H1 (cell line): ENCODE measurements at regions not wholly inside any gene's neighbourhood (a gene's known extent, or its start where the extent isn't known, plus 50 kb on each side); places are given as distances from the start of the nearest gene placed in this dataset.

ENCODE experiments used
- ATF3 ChIP-seq: IDR thresholded peaks from 2 replicates; pipeline ENCODE4 v1.6.1; 2011; ENCODE audit warnings: low read depth, mild to moderate bottlenecking, low read length; ENCODE audit not compliant: insufficient read depth
- CBX5 ChIP-seq: fragments of 300-800, 300-1000 bp; sonication (generic); IDR thresholded peaks from 2 replicates; pipeline ENCODE4 v1.7.1; 2016; ENCODE audit warnings: antibody characterized with exemption, low read length, low read depth
- CTCF ChIP-seq, 3 experiments: IDR thresholded peaks; 1 replicate in 2 of 3; 2 replicates in 1 of 3; pipeline versions ENCODE4 v1.5.1 to v1.6.1; 2011; ENCODE audit warnings: low read length in 3 of 3, mild to moderate bottlenecking in 3 of 3, inconsistent platforms in 2 of 3, low read depth in 1 of 3, moderate library complexity in 1 of 3; ENCODE audit not compliant: insufficient read depth in 1 of 3; ENCODE audit errors: control extremely low read depth in 1 of 3
- EP300 ChIP-seq, 2 experiments: IDR thresholded peaks; 1 replicate in 1 of 2; 2 replicates in 1 of 2; pipeline ENCODE4 v1.6.1; 2011 to 2012; ENCODE audit warnings: low read depth in 2 of 2, low read length in 2 of 2, mild to moderate bottlenecking in 2 of 2, borderline replicate concordance in 1 of 2, inconsistent platforms in 1 of 2, moderate library complexity in 1 of 2
- EZH2 ChIP-seq: fragments of 200-600 bp; sonication (generic); IDR thresholded peaks from 2 replicates; pipeline ENCODE4 v1.7.1; 2012; ENCODE audit warnings: low read depth, mild to moderate bottlenecking, moderate library complexity, low read length, inconsistent platforms; ENCODE audit not compliant: severe bottlenecking
- MAFK ChIP-seq: IDR thresholded peaks from 2 replicates; pipeline ENCODE4 v1.6.1; 2012; ENCODE audit warnings: low read depth, mild to moderate bottlenecking, improper control_type of control experiment, low read length
- POLR2A ChIP-seq, 2 experiments: IDR thresholded peaks; 1 replicate in 1 of 2; 2 replicates in 1 of 2; pipeline ENCODE4 v1.6.1; 2011; ENCODE audit warnings: low read depth in 2 of 2, low read length in 2 of 2, mild to moderate bottlenecking in 2 of 2; ENCODE audit errors: control extremely low read depth in 1 of 2
- POLR2AphosphoS5 ChIP-seq: IDR thresholded peaks from 2 replicates; pipeline ENCODE4 v1.6.1; 2011; ENCODE audit warnings: low read depth, low read length
- RAD21 ChIP-seq, 2 experiments: IDR thresholded peaks in 1 of 2; conservative IDR thresholded peaks in 1 of 2; 2 replicates each; pipeline ENCODE4 v1.6.1; 2011; ENCODE audit warnings: low read depth in 2 of 2, low read length in 2 of 2, improper control_type of control experiment in 1 of 2, inconsistent platforms in 1 of 2, mild to moderate bottlenecking in 1 of 2, moderate library complexity in 1 of 2
- TCF12 ChIP-seq: IDR thresholded peaks from 2 replicates; pipeline ENCODE4 v1.6.1; 2011; ENCODE audit warnings: low read depth, mild to moderate bottlenecking, low read length
- YY1 ChIP-seq: IDR thresholded peaks from 2 replicates; pipeline ENCODE4 v1.6.1; 2011; ENCODE audit warnings: low read depth, mild to moderate bottlenecking, low read length

- no peak for TF ChIP-seq CTCF (IDR thresholded peaks at IDR 0.05; ENCODE audit: control extremely low read depth in 1 of 3, insufficient read depth in 1 of 3, low read depth in 1 of 3, low read length in 3 of 3)
- TF ChIP-seq POLR2AphosphoS5, result no peak
- no peak for TF ChIP-seq EZH2
- TF ChIP-seq TCF12, result no peak
- TF ChIP-seq CBX5, result no peak
- no peak for TF ChIP-seq MAFK
- TF ChIP-seq RAD21 (IDR thresholded peaks at IDR 0.05 in 1 of 2, conservative IDR thresholded peaks at IDR 0.05 in 1 of 2; ENCODE audit: low read depth in 2 of 2, low read length in 2 of 2), result no peak
- no peak for TF ChIP-seq ATF3
- no peak for TF ChIP-seq POLR2A (IDR thresholded peaks at IDR 0.05; ENCODE audit: control extremely low read depth in 1 of 2, low read depth in 2 of 2, low read length in 2 of 2)
- no peak for TF ChIP-seq YY1
- TF ChIP-seq EP300 (IDR thresholded peaks at IDR 0.05; ENCODE audit: borderline replicate concordance in 1 of 2, low read depth in 2 of 2, low read length in 2 of 2), result no peak
Measured at GRCh38 chr3:81927811-81928210, 166.4 kb upstream of the GBE1 start.
